ENCODE measurements at regions not wholly inside any gene's neighbourhood (a gene's known extent, or its start where the extent isn't known, plus 50 kb on each side); places are given as distances from the start of the nearest gene placed in this dataset.

GRCh38 chr13:83995930-83996329 is 113.7 kb upstream of the SLITRK1 start:
- TF ChIP-seq, protein P1, sequence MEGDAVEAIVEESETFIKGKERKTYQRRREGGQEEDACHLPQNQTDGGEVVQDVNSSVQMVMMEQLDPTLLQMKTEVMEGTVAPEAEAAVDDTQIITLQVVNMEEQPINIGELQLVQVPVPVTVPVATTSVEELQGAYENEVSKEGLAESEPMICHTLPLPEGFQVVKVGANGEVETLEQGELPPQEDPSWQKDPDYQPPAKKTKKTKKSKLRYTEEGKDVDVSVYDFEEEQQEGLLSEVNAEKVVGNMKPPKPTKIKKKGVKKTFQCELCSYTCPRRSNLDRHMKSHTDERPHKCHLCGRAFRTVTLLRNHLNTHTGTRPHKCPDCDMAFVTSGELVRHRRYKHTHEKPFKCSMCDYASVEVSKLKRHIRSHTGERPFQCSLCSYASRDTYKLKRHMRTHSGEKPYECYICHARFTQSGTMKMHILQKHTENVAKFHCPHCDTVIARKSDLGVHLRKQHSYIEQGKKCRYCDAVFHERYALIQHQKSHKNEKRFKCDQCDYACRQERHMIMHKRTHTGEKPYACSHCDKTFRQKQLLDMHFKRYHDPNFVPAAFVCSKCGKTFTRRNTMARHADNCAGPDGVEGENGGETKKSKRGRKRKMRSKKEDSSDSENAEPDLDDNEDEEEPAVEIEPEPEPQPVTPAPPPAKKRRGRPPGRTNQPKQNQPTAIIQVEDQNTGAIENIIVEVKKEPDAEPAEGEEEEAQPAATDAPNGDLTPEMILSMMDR (IDR thresholded peaks at IDR 0.05; ENCODE audit: poor library complexity), result no peak
- TF ChIP-seq EZH2 (IDR thresholded peaks at IDR 0.05; ENCODE audit: borderline replicate concordance) (no peak), EZH2phosphoT487 (IDR thresholded peaks at IDR 0.05; ENCODE audit: low read depth, severe bottlenecking, unreplicated experiment) (no peak)
